Ascending aorta (tissue), 2 donors: ENCODE measurements at regions not wholly inside any gene's neighbourhood (a gene's known extent, or its start where the extent isn't known, plus 50 kb on each side); places are given as distances from the start of the nearest gene placed in this dataset.
"Not testable (repeated sequence)": the region's sequence is repeated elsewhere in the genome, so short reads cannot be mapped to it uniquely, and the experiment has no call there.

Experiments
- DNase-seq, 2 donors: peaks; one replicate each; pipeline ENCODE4 v3.0.0-alpha.2; 2019; ENCODE audit warnings: low spot score in 2 of 2
- H3K27ac ChIP-seq, 2 donors: fragments of 200-600 bp; sonication (generic); one replicate each; pipeline ENCODE4 v1.5.1; 2016 to 2017; ENCODE audit warnings: mild to moderate bottlenecking in 1 of 2
- H3K27me3 ChIP-seq: fragments of 200-600 bp; sonication (generic); one replicate; pipeline ENCODE4 v1.5.1; 2017
- H3K36me3 ChIP-seq, 2 donors: fragments of 200-600 bp; sonication (generic); one replicate each; pipeline ENCODE4 v1.5.1; 2016
- H3K4me1 ChIP-seq, 2 donors: fragments of 200-600 bp; sonication (generic); one replicate each; pipeline ENCODE4 v1.5.1; 2016 to 2017; ENCODE audit warnings: mild to moderate bottlenecking in 1 of 2
- H3K4me3 ChIP-seq, 2 donors: fragments of 200-600 bp; sonication (generic); one replicate each; pipeline ENCODE4 v1.5.1; 2016 to 2017; ENCODE audit warnings: mild to moderate bottlenecking in 1 of 2
- H3K9me3 ChIP-seq, 2 donors: fragments of 200-600 bp; sonication (generic); one replicate each; pipeline ENCODE4 v1.5.1; 2016
- CTCF ChIP-seq, 3 experiments: fragments of 200-600 bp in 2 of 3; fragments of 450-650 bp in 1 of 3; sonication (generic) in 2 of 3; IDR thresholded peaks; one replicate each; pipeline ENCODE4 v1.5.1; 2016 to 2019; ENCODE audit warnings: antibody characterized with exemption in 3 of 3, mild to moderate bottlenecking in 1 of 3, moderate library complexity in 1 of 3
- intact Hi-C: fragments of 100-400 bp; cut with DNase I; formaldehyde crosslinking; loops from one replicate; pipeline ENCODE4 v1.15.1; 2023

GRCh38 chr3:90184861-90185260, 1077.4 kb downstream of the EPHA3 start:
- H3K36me3 ChIP-seq, result no peaks in the 10 kb centered on the region
- no peak for DNase-seq
- H3K4me3 ChIP-seq, result no peak overlapping the region
- no peaks in the 10 kb centered on the region for H3K9me3 ChIP-seq
- no peak for TF ChIP-seq CTCF (IDR thresholded peaks at IDR 0.05)
- no peaks in the 10 kb centered on the region for H3K4me1 ChIP-seq
- no peaks in the 10 kb centered on the region for H3K27me3 ChIP-seq
- H3K27ac ChIP-seq, result no peak overlapping the region
- intact Hi-C loops, result no loop called here

- H3K4me3 ChIP-seq, intact Hi-C loops, DNase-seq, H3K4me1 ChIP-seq, H3K9me3 ChIP-seq, H3K27ac ChIP-seq, H3K36me3 ChIP-seq, H3K27me3 ChIP-seq: not testable (repeated sequence)
Observed at GRCh38 chr3:90197383-90197782, 1090.0 kb downstream of the EPHA3 start.

GRCh38 chr3:90202931-90203330, 1095.5 kb downstream of the EPHA3 start:
- H3K36me3 ChIP-seq, H3K4me1 ChIP-seq, H3K27me3 ChIP-seq, DNase-seq, intact Hi-C loops, H3K27ac ChIP-seq, H3K9me3 ChIP-seq, H3K4me3 ChIP-seq: not testable (repeated sequence)

GRCh38 chr3:90206482-90206881, 1099.1 kb downstream of the EPHA3 start:
- H3K27me3 ChIP-seq, H3K4me3 ChIP-seq, H3K4me1 ChIP-seq, H3K9me3 ChIP-seq, H3K27ac ChIP-seq, DNase-seq, H3K36me3 ChIP-seq, intact Hi-C loops: not testable (repeated sequence)

GRCh38 chr3:90207353-90208097, 1100.1 kb downstream of the EPHA3 start:
- H3K27ac ChIP-seq, DNase-seq, H3K36me3 ChIP-seq, H3K4me3 ChIP-seq, intact Hi-C loops, H3K9me3 ChIP-seq, H3K4me1 ChIP-seq, H3K27me3 ChIP-seq: not testable (repeated sequence)

- intact Hi-C loops, result no loop called here
- Histone ChIP-seq H3K4me1 (no peaks in the 10 kb centered on the region), H3K36me3 (no peaks in the 10 kb centered on the region), H3K27ac (no peak overlapping the region), H3K4me3 (no peak overlapping the region), H3K27me3 (no peaks in the 10 kb centered on the region), H3K9me3 (no peaks in the 10 kb centered on the region)
- DNase-seq, result no peak
- TF ChIP-seq CTCF (IDR thresholded peaks at IDR 0.05), result no peak
Observed at GRCh38 chr3:90221900-90222299, 1114.5 kb downstream of the EPHA3 start.

- no peaks in the 10 kb centered on the region for H3K9me3 ChIP-seq
- H3K36me3 ChIP-seq, result no peaks in the 10 kb centered on the region
- H3K27ac ChIP-seq, result no peak overlapping the region
- intact Hi-C loops, result no loop called here
- H3K27me3 ChIP-seq, result no peaks in the 10 kb centered on the region
- no peaks in the 10 kb centered on the region for H3K4me1 ChIP-seq
- no peak for TF ChIP-seq CTCF (IDR thresholded peaks at IDR 0.05)
- H3K4me3 ChIP-seq, result no peak overlapping the region
- no peak for DNase-seq
Observed at GRCh38 chr3:90241481-90241880, 1134.1 kb downstream of the EPHA3 start.

- intact Hi-C loops, result no loop called here
- no peak for DNase-seq
Observed at GRCh38 chr3:90253131-90253530, 1145.7 kb downstream of the EPHA3 start.

More at GRCh38 chr3:90253131-90253530, 1145.7 kb downstream of the EPHA3 start:
- no peaks in the 10 kb centered on the region for H3K9me3 ChIP-seq
- TF ChIP-seq CTCF (IDR thresholded peaks at IDR 0.05), result no peak
- no peak overlapping the region for H3K4me3 ChIP-seq
- no peaks in the 10 kb centered on the region for H3K27me3 ChIP-seq
- no peaks in the 10 kb centered on the region for H3K4me1 ChIP-seq
- H3K36me3 ChIP-seq, result no peaks in the 10 kb centered on the region
- no peak overlapping the region for H3K27ac ChIP-seq
